ENCODE measurements at regions not wholly inside any gene's neighbourhood (a gene's known extent, or its start where the extent isn't known, plus 50 kb on each side); places are given as distances from the start of the nearest gene placed in this dataset.

DNA sequence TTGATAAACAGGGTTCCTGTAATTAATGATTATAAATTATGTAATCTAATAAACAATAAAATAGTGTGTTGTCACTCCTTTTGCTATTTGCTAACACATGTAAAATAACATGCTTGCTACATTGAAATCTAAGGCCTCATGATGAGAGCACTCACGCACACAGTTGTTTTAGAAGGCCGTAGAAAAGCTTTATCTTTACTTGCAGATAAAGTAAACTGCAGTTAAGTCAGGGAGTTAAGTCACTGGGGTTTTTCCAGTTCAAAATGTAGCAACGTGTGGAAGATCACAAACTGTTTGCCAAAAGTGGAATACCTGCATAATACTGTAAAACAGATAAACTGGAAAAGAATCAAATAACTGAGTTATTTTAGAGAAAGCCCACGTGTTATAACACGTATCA, 187.3 kb upstream of the PACRGL start:
- no peak for DNase-seq (ENCODE audit: low read depth, low spot score)
- in situ Hi-C loops (cut with HindIII; ENCODE audit: low pct_unique_long_range_greater_than_20kb, low sequenced_read_pairs) = no loop called here

DNA sequence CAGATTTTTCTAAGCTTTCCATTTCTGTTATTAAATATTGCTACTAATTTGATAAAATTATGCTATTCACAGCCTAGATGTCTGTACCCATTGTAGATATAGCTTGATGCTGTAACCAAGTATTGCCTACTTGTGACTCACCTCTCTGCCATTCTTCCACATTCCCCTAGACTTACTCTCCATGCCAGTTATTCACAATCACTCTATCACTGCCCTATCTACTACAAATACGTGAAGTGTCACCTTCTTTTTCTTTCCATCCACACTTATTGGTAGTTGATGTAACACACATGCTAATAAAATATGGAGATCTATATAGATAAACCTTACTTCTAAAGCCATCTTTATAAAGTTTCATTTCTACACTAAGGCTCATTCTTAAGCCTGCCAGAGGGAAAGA, 179.4 kb upstream of the PACRGL start:
- no peak for DNase-seq (ENCODE audit: low read depth, low spot score)
- in situ Hi-C loops (cut with HindIII; ENCODE audit: low pct_unique_long_range_greater_than_20kb, low sequenced_read_pairs) = no loop called here

GRCh38 chr4:20528508-20528907, 171.8 kb upstream of the PACRGL start:
- in situ Hi-C loops (cut with HindIII; ENCODE audit: low pct_unique_long_range_greater_than_20kb, low sequenced_read_pairs) = no loop called here
- DNase-seq (ENCODE audit: low read depth, low spot score) = no peak

DNA sequence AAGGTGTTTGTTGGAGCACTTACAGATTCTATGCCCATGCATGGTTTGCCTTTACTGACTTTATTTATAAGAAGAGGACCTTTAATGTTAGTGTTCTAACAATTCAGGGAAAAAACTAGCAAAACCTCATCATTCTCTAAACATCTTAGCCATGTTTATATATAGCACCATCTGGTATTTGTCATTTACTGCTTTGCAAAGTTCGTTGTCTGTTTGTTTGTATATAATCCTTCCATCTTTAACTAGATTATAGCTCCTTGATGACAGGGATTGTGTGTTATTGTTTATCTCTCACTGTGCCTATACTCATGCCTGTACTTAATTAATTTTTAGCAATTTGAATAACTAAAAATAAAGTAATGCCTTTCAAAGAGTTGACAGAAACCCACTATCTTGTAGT, 170.6 kb upstream of the PACRGL start:
- in situ Hi-C loops (cut with HindIII; ENCODE audit: low pct_unique_long_range_greater_than_20kb, low sequenced_read_pairs) = no loop called here

DNA sequence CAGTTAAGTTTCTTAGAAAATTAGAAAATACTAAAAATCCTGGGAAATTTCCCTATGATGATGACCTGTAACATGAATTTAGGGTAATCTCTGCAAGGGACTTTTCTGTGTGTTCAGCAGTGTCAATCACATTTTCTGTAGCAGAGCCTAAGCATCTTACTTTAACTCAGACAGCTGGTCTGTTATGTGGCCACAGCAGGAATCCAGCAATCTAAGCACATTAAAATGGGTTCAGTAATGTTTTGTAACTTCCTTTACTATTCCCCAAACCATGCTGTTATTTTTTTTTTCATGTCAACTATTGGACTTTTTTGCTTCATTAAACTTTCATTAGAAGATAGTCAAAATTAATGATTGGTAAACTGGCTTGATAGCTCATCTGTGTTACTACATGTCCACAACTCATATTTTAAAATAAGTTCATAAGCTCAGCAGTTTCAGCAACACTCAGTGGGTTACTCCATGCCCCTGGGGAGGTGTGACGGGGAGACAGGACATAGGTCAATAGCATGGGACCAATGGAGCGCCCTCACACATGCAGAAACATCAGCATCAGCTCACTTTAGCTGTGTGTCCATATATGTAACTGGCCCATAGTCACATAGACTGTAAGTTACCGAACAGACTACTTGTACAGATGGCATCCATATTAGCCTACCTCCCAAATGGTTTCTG, 168.0 kb upstream of the PACRGL start:
- no peak for DNase-seq (ENCODE audit: low read depth, low spot score)

More for the DNA sequence above, 170.6 kb upstream of the PACRGL start:
- DNase-seq (ENCODE audit: low read depth, low spot score) = no peak

GRCh38 chr4:20532871-20533870, 167.1 kb upstream of the PACRGL start:
- in situ Hi-C loops (cut with HindIII; ENCODE audit: low pct_unique_long_range_greater_than_20kb, low sequenced_read_pairs) = no loop called here
- no peak for DNase-seq (ENCODE audit: low read depth, low spot score)

More for the DNA sequence above, 168.0 kb upstream of the PACRGL start:
- in situ Hi-C loops (cut with HindIII; ENCODE audit: low pct_unique_long_range_greater_than_20kb, low sequenced_read_pairs) = no loop called here

GRCh38 chr4:20538905-20539304, 161.4 kb upstream of the PACRGL start:
- in situ Hi-C loops (cut with HindIII; ENCODE audit: low pct_unique_long_range_greater_than_20kb, low sequenced_read_pairs) = no loop called here
- no peak for DNase-seq (ENCODE audit: low read depth, low spot score)

DNA sequence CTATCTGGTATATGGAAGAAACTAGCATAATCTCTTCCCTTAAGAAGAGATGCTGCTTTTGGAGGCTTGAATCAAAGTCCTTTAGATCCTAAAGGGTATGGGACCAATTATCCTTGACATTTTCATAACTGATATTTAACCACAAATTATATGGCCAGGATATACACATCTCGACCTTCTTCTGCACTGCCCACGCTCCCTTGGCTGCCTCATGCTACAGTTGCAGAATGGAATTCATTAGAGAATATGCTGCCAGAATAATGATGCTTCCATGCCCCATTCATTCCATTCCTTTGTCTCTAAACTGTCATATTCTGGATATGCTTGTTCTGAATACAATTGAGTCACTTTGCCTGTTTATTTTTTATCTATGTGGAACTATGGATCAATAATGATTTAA, 157.1 kb upstream of the PACRGL start:
- no peak for DNase-seq (ENCODE audit: low read depth, low spot score)
- in situ Hi-C loops (cut with HindIII; ENCODE audit: low pct_unique_long_range_greater_than_20kb, low sequenced_read_pairs) = no loop called here

GRCh38 chr4:20544645-20545044, 155.6 kb upstream of the PACRGL start:
- DNase-seq (ENCODE audit: low read depth, low spot score) = peak; percentile 63
- in situ Hi-C loops (cut with HindIII; ENCODE audit: low pct_unique_long_range_greater_than_20kb, low sequenced_read_pairs) = no loop called here

- no peak for DNase-seq (ENCODE audit: low read depth, low spot score)
- in situ Hi-C loops (cut with HindIII; ENCODE audit: low pct_unique_long_range_greater_than_20kb, low sequenced_read_pairs) = no loop called here
These were observed 148.3 kb upstream of the PACRGL start for GRCh38 chr4:20552004-20552403.

DNA sequence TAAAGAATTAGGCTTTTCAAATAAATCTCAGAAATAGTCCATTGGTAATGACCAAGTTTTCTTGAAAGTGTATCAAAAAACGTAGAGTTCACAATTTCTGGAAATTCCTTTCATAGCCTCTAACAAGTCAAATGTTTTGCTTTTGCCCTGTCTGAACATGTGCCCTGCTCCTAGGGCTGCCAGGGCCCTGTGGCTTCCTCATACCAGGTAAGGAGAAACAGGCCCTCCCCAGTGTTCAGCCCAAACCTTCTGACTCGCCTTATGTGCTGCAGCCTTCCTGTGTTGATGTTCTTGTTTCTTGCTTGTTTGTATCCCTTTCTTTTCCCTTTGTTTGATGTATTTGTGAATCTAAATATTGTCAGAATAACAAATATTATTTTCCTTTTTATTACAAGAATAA, 146.1 kb upstream of the PACRGL start:
- in situ Hi-C loops (cut with HindIII; ENCODE audit: low pct_unique_long_range_greater_than_20kb, low sequenced_read_pairs) = no loop called here
- no peak for DNase-seq (ENCODE audit: low read depth, low spot score)

DNA sequence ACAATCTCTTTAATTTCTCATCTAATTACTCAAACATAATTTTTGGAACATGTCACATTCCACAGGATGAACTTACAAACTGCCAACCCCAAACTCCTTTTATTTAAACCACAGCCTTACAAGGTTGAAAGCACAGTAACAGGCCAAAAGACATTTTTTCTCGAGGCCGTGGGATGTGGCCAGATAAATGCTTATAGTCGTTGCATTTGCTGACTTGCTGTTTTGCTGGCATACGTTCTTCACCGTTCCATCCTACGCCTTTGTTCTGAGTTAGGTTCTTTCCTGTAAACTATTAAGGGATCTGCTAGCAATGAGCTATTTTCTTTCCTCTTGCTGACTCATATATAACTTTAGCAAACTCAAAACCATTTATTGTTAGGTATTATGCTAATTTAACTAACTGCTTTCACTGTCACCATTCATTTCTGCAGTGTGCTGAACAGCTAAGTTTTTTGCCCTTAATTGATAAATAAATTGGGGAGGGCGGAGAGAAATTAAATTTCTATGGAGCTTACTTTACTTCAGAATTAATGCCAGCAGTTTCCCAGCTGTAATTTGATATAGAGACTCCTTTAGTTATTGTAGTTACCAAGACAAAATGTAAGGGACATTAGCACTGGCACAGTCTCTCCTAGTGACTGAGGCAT, 135.1 kb upstream of the PACRGL start:
- DNase-seq (ENCODE audit: low read depth, low spot score) = no peak
- in situ Hi-C loops (cut with HindIII; ENCODE audit: low pct_unique_long_range_greater_than_20kb, low sequenced_read_pairs) = no loop called here

DNA sequence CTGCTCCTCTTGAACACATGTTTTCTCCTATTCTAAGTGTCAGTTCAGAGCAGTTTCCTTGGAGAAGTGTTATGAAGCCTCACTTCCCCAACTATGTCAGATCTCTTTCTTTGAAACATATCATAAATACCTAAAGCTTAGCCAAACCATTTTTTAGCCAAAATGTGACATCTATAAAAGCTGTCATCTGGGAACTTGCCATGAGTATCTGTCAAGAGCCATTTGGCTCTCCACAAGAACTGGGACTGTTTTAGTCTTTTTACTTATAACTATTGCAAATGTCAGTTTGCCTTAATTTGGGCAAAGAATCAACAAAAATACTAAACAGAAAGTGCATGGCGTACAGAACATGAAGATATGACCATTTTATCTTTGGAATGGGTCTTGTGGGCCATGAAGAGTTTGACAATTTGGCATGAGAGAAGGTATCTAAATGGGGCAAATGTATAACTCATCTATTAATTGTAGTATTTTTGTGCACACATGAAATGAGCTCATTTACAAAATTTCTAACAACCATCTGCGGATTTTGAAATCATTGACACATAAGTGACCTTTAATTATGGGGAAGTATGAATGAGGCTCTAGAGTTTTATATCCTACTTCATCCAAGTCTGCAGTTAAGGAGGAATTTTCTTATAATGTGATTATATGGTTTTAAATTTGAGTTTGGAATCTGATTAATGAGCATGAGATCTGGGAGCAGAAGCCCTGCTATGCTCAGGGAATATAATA, 129.1 kb upstream of the PACRGL start:
- DNase-seq (ENCODE audit: low read depth, low spot score) = no peak
- in situ Hi-C loops (cut with HindIII; ENCODE audit: low pct_unique_long_range_greater_than_20kb, low sequenced_read_pairs) = no loop called here

GRCh38 chr4:20572976-20573375, 127.3 kb upstream of the PACRGL start:
- no peak for DNase-seq (ENCODE audit: low read depth, low spot score)
- in situ Hi-C loops (cut with HindIII; ENCODE audit: low pct_unique_long_range_greater_than_20kb, low sequenced_read_pairs) = no loop called here

DNA sequence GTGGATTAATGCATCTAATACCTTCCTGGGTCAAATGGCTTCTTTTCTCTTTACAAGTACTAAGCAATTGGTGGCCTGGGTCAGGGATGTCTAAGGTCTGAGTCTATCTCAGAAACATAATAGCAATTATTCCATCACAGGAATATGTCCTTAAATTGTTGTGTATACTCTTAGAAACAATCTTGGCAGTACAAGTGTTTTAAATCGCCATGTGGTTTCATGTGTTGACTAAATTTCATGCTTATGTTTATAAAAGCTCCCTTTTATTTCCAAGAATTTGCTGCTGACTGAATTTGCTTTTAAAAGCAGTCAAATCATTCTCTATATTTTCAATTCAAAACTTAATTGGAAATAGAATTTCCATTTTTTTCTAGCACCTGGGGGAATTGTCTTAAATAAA, 125.3 kb upstream of the PACRGL start:
- in situ Hi-C loops (cut with HindIII; ENCODE audit: low pct_unique_long_range_greater_than_20kb, low sequenced_read_pairs) = no loop called here
- DNase-seq (ENCODE audit: low read depth, low spot score) = no peak

- in situ Hi-C loops (cut with HindIII; ENCODE audit: low pct_unique_long_range_greater_than_20kb, low sequenced_read_pairs) = no loop called here
- no peak for DNase-seq (ENCODE audit: low read depth, low spot score)
These were observed 124.8 kb upstream of the PACRGL start for GRCh38 chr4:20575486-20575885.

DNA sequence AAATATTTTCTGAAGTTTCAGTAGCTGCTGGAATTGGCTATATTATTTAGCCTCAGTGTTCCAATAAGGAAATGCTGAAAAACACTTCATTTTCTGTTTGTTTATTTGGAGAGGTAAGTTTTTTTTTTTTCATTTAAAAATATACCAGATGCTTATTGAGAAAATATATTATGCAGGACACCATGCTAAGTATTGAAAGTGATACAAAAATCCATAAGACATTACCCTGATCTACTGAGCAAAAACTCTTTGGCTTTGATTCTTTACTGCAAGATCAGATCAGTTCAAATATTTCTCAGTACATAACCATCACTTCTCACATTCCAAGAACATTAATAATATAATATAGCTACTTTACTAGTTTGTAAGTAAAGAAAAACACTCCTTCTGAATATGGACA, 123.4 kb upstream of the PACRGL start:
- no peak for DNase-seq (ENCODE audit: low read depth, low spot score)
- in situ Hi-C loops (cut with HindIII; ENCODE audit: low pct_unique_long_range_greater_than_20kb, low sequenced_read_pairs) = no loop called here

DNA sequence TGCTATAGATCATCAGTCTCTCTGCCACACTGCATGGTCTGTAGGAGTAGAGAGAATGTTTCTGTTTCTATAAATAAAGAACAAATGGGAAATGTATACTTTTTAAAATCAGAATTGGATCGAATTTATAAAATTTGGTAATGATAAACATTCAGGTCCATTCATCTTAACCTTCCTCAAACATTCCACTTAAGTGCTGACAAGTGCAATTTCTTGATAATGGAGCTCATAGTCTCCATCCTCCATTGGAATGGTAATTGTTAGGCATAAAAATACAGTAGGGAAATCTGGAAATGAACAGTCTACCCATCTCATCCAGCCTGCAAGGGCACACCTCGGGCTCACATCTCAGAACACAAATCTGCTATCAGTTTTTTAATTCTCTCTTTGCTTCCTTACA, 122.6 kb upstream of the PACRGL start:
- no peak for DNase-seq (ENCODE audit: low read depth, low spot score)
- in situ Hi-C loops (cut with HindIII; ENCODE audit: low pct_unique_long_range_greater_than_20kb, low sequenced_read_pairs) = no loop called here
